Esophagus muscularis mucosa (tissue), 4 donors: ENCODE measurements at regions not wholly inside any gene's neighbourhood (a gene's known extent, or its start where the extent isn't known, plus 50 kb on each side); places are given as distances from the start of the nearest gene placed in this dataset.

ENCODE experiments used
- EP300 ChIP-seq: sonication (generic); formaldehyde crosslinking; IDR thresholded peaks from one replicate; pipeline ENCODE4 v1.6.1; 2017; ENCODE audit warnings: antibody characterized with exemption
- POLR2A ChIP-seq: fragments of 450-650 bp; IDR thresholded peaks from one replicate; pipeline ENCODE4 v1.6.1; 2017; ENCODE audit warnings: antibody characterized with exemption, moderate library complexity, mild to moderate bottlenecking, low read depth
- TF ChIP-seq, protein P1 (sequence below), 3 experiments: fragments of 200-600 bp in 2 of 3; fragments of 450-650 bp in 1 of 3; sonication (generic) in 2 of 3; IDR thresholded peaks; one replicate each; pipeline ENCODE4 v1.5.1; 2017 to 2019; ENCODE audit warnings: antibody characterized with exemption in 3 of 3, mild to moderate bottlenecking in 2 of 3, moderate library complexity in 1 of 3

DNA sequence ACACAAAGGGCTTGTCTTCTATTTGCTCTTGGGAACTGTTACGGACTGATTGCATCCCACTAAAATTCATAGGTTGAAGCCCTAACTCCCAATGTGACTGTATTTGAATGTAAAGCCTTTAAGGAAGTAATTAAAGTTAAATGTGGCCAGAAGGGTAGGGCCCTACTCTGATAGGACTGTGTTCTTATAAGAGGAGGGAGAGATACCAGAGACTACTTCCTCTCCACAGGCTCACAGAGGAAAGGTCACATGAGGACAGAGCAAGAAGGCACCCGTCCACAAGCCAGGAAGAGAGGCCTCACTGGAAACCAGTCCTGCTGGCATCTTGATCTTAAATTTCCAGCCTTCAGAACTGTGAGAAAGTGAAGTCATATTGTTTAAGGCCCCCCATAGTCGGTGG, 211.9 kb downstream of the CDH26 start:
- no peak for TF ChIP-seq POLR2A
- TF ChIP-seq, protein P1, sequence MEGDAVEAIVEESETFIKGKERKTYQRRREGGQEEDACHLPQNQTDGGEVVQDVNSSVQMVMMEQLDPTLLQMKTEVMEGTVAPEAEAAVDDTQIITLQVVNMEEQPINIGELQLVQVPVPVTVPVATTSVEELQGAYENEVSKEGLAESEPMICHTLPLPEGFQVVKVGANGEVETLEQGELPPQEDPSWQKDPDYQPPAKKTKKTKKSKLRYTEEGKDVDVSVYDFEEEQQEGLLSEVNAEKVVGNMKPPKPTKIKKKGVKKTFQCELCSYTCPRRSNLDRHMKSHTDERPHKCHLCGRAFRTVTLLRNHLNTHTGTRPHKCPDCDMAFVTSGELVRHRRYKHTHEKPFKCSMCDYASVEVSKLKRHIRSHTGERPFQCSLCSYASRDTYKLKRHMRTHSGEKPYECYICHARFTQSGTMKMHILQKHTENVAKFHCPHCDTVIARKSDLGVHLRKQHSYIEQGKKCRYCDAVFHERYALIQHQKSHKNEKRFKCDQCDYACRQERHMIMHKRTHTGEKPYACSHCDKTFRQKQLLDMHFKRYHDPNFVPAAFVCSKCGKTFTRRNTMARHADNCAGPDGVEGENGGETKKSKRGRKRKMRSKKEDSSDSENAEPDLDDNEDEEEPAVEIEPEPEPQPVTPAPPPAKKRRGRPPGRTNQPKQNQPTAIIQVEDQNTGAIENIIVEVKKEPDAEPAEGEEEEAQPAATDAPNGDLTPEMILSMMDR (IDR thresholded peaks at IDR 0.05): no peak
- TF ChIP-seq EP300: no peak
